Activated T-helper 17 cell treated with anti-CD3 and anti-CD28 coated beads, Interleukin-2, amount 50 U/mL, for 72 hours (primary cell): ENCODE measurements at regions not wholly inside any gene's neighbourhood (a gene's known extent, or its start where the extent isn't known, plus 50 kb on each side); places are given as distances from the start of the nearest gene placed in this dataset.

Experiments used
- ATAC-seq: fragments of 150-1000 bp; cut with Tn5 transposase; replicated peaks from 2 replicates; pipeline ENCODE4 v1.10.0; 2021; ENCODE audit warnings: mild to moderate bottlenecking, moderate library complexity
- H3K27ac Mint-ChIP-seq: one replicate; pipeline ENCODE4 v1.8.0; 2022; ENCODE audit warnings: mixed read lengths
- H3K27me3 Mint-ChIP-seq: one replicate; pipeline ENCODE4 v1.8.0; 2022; ENCODE audit warnings: mixed read lengths
- H3K36me3 Mint-ChIP-seq: one replicate; pipeline ENCODE4 v1.8.0; 2022; ENCODE audit warnings: low read depth, mild to moderate bottlenecking, mixed read lengths
- H3K4me1 Mint-ChIP-seq: one replicate; pipeline ENCODE4 v1.8.0; 2022; ENCODE audit warnings: mixed read lengths
- H3K4me3 Mint-ChIP-seq: one replicate; pipeline ENCODE4 v1.8.0; 2022; ENCODE audit warnings: mild to moderate bottlenecking, mixed read lengths
- H3K9me3 Mint-ChIP-seq: one replicate; pipeline ENCODE4 v1.8.0; 2022; ENCODE audit warnings: mixed read lengths

- no peaks in the 10 kb centered on the region for H3K4me1 Mint-ChIP-seq
- no peaks in the 10 kb centered on the region for H3K9me3 Mint-ChIP-seq
- no peak overlapping the region for H3K4me3 Mint-ChIP-seq
- H3K27me3 Mint-ChIP-seq, result peaks cover 46% of the 10 kb centered on the region
- ATAC-seq, result no peak
- no peak overlapping the region for H3K27ac Mint-ChIP-seq
- no peaks in the 10 kb centered on the region for H3K36me3 Mint-ChIP-seq
Observed at GRCh38 chr1:22212400-22213233, 69.7 kb upstream of the WNT4 start.

GRCh38 chr1:22216210-22216883 lies 73.5 kb upstream of the WNT4 start:
- Mint-ChIP-seq H3K27me3 (peaks cover 33% of the 10 kb centered on the region), H3K27ac (no peak overlapping the region), H3K36me3 (no peaks in the 10 kb centered on the region), H3K4me1 (no peaks in the 10 kb centered on the region), H3K9me3 (no peaks in the 10 kb centered on the region), H3K4me3 (no peak overlapping the region)
- ATAC-seq, result no peak

- no peaks in the 10 kb centered on the region for H3K9me3 Mint-ChIP-seq
- no peak overlapping the region for H3K4me3 Mint-ChIP-seq
- no peaks in the 10 kb centered on the region for H3K36me3 Mint-ChIP-seq
- no peaks in the 10 kb centered on the region for H3K4me1 Mint-ChIP-seq
- H3K27me3 Mint-ChIP-seq, result peaks cover 33% of the 10 kb centered on the region
- ATAC-seq, result no peak
- H3K27ac Mint-ChIP-seq, result no peak overlapping the region
Observed at GRCh38 chr1:22216966-22217365, 74.1 kb upstream of the WNT4 start.

- no peak overlapping the region for H3K27ac Mint-ChIP-seq
- no peak for ATAC-seq
- H3K4me3 Mint-ChIP-seq, result no peak overlapping the region
- H3K36me3 Mint-ChIP-seq, result no peaks in the 10 kb centered on the region
- no peaks in the 10 kb centered on the region for H3K4me1 Mint-ChIP-seq
- H3K9me3 Mint-ChIP-seq, result no peaks in the 10 kb centered on the region
- peaks cover 32% of the 10 kb centered on the region for H3K27me3 Mint-ChIP-seq
Observed at GRCh38 chr1:22217811-22218460, 75.0 kb upstream of the WNT4 start.

- no peaks in the 10 kb centered on the region for H3K4me1 Mint-ChIP-seq
- ATAC-seq, result no peak
- peaks cover 28% of the 10 kb centered on the region for H3K27me3 Mint-ChIP-seq
Observed at GRCh38 chr1:22218618-22219250, 75.8 kb upstream of the WNT4 start.

GRCh38 chr1:22221233-22221780 lies 78.4 kb upstream of the WNT4 start:
- no peak overlapping the region for H3K4me3 Mint-ChIP-seq
- H3K27ac Mint-ChIP-seq, result no peak overlapping the region

More at GRCh38 chr1:22218618-22219250, 75.8 kb upstream of the WNT4 start:
- Mint-ChIP-seq H3K27ac (no peak overlapping the region), H3K4me3 (no peak overlapping the region), H3K9me3 (no peaks in the 10 kb centered on the region), H3K36me3 (no peaks in the 10 kb centered on the region)

GRCh38 chr1:22222723-22223122 lies 79.8 kb upstream of the WNT4 start:
- Mint-ChIP-seq H3K36me3 (no peaks in the 10 kb centered on the region), H3K9me3 (no peaks in the 10 kb centered on the region), H3K27me3 (peaks cover 30% of the 10 kb centered on the region), H3K27ac (no peak overlapping the region), H3K4me3 (no peak overlapping the region), H3K4me1 (no peaks in the 10 kb centered on the region)
- no peak for ATAC-seq

More at GRCh38 chr1:22221233-22221780, 78.4 kb upstream of the WNT4 start:
- Mint-ChIP-seq H3K4me1 (no peaks in the 10 kb centered on the region), H3K27me3 (peaks cover 30% of the 10 kb centered on the region), H3K36me3 (no peaks in the 10 kb centered on the region), H3K9me3 (no peaks in the 10 kb centered on the region)
- ATAC-seq, result no peak

GRCh38 chr1:22223176-22223575 lies 80.3 kb upstream of the WNT4 start:
- Mint-ChIP-seq H3K36me3 (no peaks in the 10 kb centered on the region), H3K9me3 (no peaks in the 10 kb centered on the region), H3K4me1 (no peaks in the 10 kb centered on the region), H3K27me3 (peaks cover 30% of the 10 kb centered on the region), H3K4me3 (no peak overlapping the region), H3K27ac (no peak overlapping the region)
- ATAC-seq, result no peak

GRCh38 chr1:22224091-22224490 lies 81.2 kb upstream of the WNT4 start:
- Mint-ChIP-seq H3K36me3 (no peaks in the 10 kb centered on the region), H3K27me3 (peaks cover 30% of the 10 kb centered on the region), H3K4me3 (no peak overlapping the region), H3K9me3 (no peaks in the 10 kb centered on the region), H3K27ac (no peak overlapping the region), H3K4me1 (no peaks in the 10 kb centered on the region)
- no peak for ATAC-seq

- H3K27me3 Mint-ChIP-seq, result peaks cover 29% of the 10 kb centered on the region
- ATAC-seq, result no peak
- H3K4me1 Mint-ChIP-seq, result no peaks in the 10 kb centered on the region
- no peak overlapping the region for H3K27ac Mint-ChIP-seq
- no peaks in the 10 kb centered on the region for H3K36me3 Mint-ChIP-seq
- H3K9me3 Mint-ChIP-seq, result no peaks in the 10 kb centered on the region
- H3K4me3 Mint-ChIP-seq, result no peak overlapping the region
Observed at GRCh38 chr1:22224631-22225030, 81.7 kb upstream of the WNT4 start.

GRCh38 chr1:22225858-22226589 lies 83.1 kb upstream of the WNT4 start:
- no peak for ATAC-seq
- Mint-ChIP-seq H3K36me3 (no peaks in the 10 kb centered on the region), H3K4me1 (peaks cover 1% of the 10 kb centered on the region), H3K9me3 (no peaks in the 10 kb centered on the region), H3K27me3 (peaks cover 26% of the 10 kb centered on the region), H3K4me3 (no peak overlapping the region), H3K27ac (no peak overlapping the region)

GRCh38 chr1:22228074-22228473 lies 85.2 kb upstream of the WNT4 start:
- H3K4me3 Mint-ChIP-seq, result no peak overlapping the region
- no peaks in the 10 kb centered on the region for H3K9me3 Mint-ChIP-seq
- H3K4me1 Mint-ChIP-seq, result peaks cover 6% of the 10 kb centered on the region
- no peaks in the 10 kb centered on the region for H3K36me3 Mint-ChIP-seq
- H3K27me3 Mint-ChIP-seq, result peaks cover 23% of the 10 kb centered on the region
- H3K27ac Mint-ChIP-seq, result no peak overlapping the region
- no peak for ATAC-seq

GRCh38 chr1:22228505-22228911 lies 85.6 kb upstream of the WNT4 start:
- ATAC-seq, result no peak
- no peak overlapping the region for H3K4me3 Mint-ChIP-seq
- H3K4me1 Mint-ChIP-seq, result peaks cover 6% of the 10 kb centered on the region
- no peaks in the 10 kb centered on the region for H3K9me3 Mint-ChIP-seq
- no peak overlapping the region for H3K27ac Mint-ChIP-seq
- no peaks in the 10 kb centered on the region for H3K36me3 Mint-ChIP-seq
- peaks cover 21% of the 10 kb centered on the region for H3K27me3 Mint-ChIP-seq

- peaks cover 6% of the 10 kb centered on the region for H3K4me1 Mint-ChIP-seq
- no peaks in the 10 kb centered on the region for H3K9me3 Mint-ChIP-seq
- peaks cover 22% of the 10 kb centered on the region for H3K27me3 Mint-ChIP-seq
- no peak for ATAC-seq
- H3K4me3 Mint-ChIP-seq, result no peak overlapping the region
- H3K36me3 Mint-ChIP-seq, result no peaks in the 10 kb centered on the region
- no peak overlapping the region for H3K27ac Mint-ChIP-seq
Observed at GRCh38 chr1:22229379-22229778, 86.5 kb upstream of the WNT4 start.
